Endothelial cell of umbilical vein (primary cell): ENCODE measurements at regions not wholly inside any gene's neighbourhood (a gene's known extent, or its start where the extent isn't known, plus 50 kb on each side); places are given as distances from the start of the nearest gene placed in this dataset.

ENCODE experiments used
- BruUV-seq: library from RNA; stranded (reverse); fragments of 400-500 nt; replicated peaks from 2 replicates; lab custom pipeline; 2021; lab: Mats Ljungman, UMichigan
- CTCF ChIA-PET: fragments of 300-600, 350-600 bp; sonication (Branson Sonifier 250); formaldehyde crosslinking; loops from one replicate; lab custom pipeline; 2021; ENCODE audit warnings: antibody characterized with exemption, inconsistent platforms; lab: Charles Lee
- POLR2A ChIA-PET: fragments of 300-600, 350-600 bp; sonication (Branson Sonifier 250); formaldehyde crosslinking; loops from one replicate; lab custom pipeline; 2021; ENCODE audit warnings: antibody characterized with exemption, inconsistent platforms; lab: Charles Lee
- DNase-seq: peaks from one replicate; pipeline ENCODE4 v3.0.0-alpha.2; 2011; ENCODE audit warnings: low read depth, low spot score
- FAIRE-seq: peaks from 2 replicates; lab custom pipeline; 2011; peaks lifted over from hg19 to GRCh38; lab: Jason Lieb, UNC
- H2AFZ ChIP-seq: 2 replicates; pipeline ENCODE4 v1.6.0; 2012; ENCODE audit warnings: low read depth, low read length, control low read depth, inconsistent platforms
- H3K27ac ChIP-seq: 2 replicates; pipeline ENCODE4 v1.5.1; 2011; ENCODE audit warnings: low read depth, mild to moderate bottlenecking, control low read depth, low read length, moderate library complexity; ENCODE audit not compliant: insufficient read depth
- H3K27me3 ChIP-seq, 2 experiments: 2 replicates each; pipeline versions ENCODE4 v1.6.0 to v1.6.1; 2011; ENCODE audit warnings: low read length in 2 of 2, mixed read lengths in 1 of 2; ENCODE audit not compliant: control insufficient read depth in 2 of 2, insufficient read depth in 2 of 2
- H3K36me3 ChIP-seq, 2 experiments: 2 replicates in 1 of 2; 3 replicates in 1 of 2; pipeline ENCODE4 v1.5.1; 2011; ENCODE audit warnings: low read length in 2 of 2, mild to moderate bottlenecking in 1 of 2, moderate library complexity in 1 of 2; ENCODE audit not compliant: control insufficient read depth in 2 of 2, insufficient read depth in 2 of 2; ENCODE audit errors: extremely low read depth in 1 of 2
- H3K4me1 ChIP-seq: 3 replicates; pipeline ENCODE4 v1.5.1; 2011; ENCODE audit warnings: mild to moderate bottlenecking, low read length; ENCODE audit not compliant: control insufficient read depth, insufficient read depth; ENCODE audit errors: extremely low read depth
- H3K4me2 ChIP-seq: 2 replicates; pipeline ENCODE4 v1.6.1; 2011; ENCODE audit warnings: low read length, control low read depth, mixed read lengths; ENCODE audit not compliant: insufficient read depth
- H3K4me3 ChIP-seq, 3 experiments: fragments of 200-600 bp in 1 of 3; sonication (generic), shearing (Covaris generic) in 1 of 3; replicated peaks in 1 of 3; 2 replicates each; pipeline ENCODE4 v1.5.1; 2011 to 2016; ENCODE audit warnings: control low read depth in 3 of 3, low read length in 3 of 3, mild to moderate bottlenecking in 2 of 3, inconsistent platforms in 1 of 3, low read depth in 1 of 3, moderate library complexity in 1 of 3; ENCODE audit not compliant: insufficient read depth in 1 of 3
- H3K79me2 ChIP-seq: 2 replicates; pipeline ENCODE4 v1.6.0; 2012; ENCODE audit warnings: low read length, inconsistent platforms; ENCODE audit not compliant: control insufficient read depth, insufficient read depth
- H3K9ac ChIP-seq: replicated peaks from 2 replicates; pipeline ENCODE3; 2011; ENCODE audit warnings: low read length, control low read depth; ENCODE audit not compliant: insufficient read depth; ENCODE audit errors: extremely low read depth
- H3K9me1 ChIP-seq: replicated peaks from 3 replicates; pipeline ENCODE4 v1.6.0; 2011; ENCODE audit warnings: mild to moderate bottlenecking, low read length; ENCODE audit not compliant: control insufficient read depth, insufficient read depth; ENCODE audit errors: extremely low read depth
- H3K9me3 ChIP-seq: replicated peaks from 2 replicates; pipeline ENCODE4 v1.5.1; 2012; ENCODE audit warnings: low read length, inconsistent platforms; ENCODE audit not compliant: control insufficient read depth, insufficient read depth
- H4K20me1 ChIP-seq: replicated peaks from 2 replicates; pipeline ENCODE3; 2011; ENCODE audit warnings: mild to moderate bottlenecking, low read length; ENCODE audit not compliant: control insufficient read depth, insufficient read depth; ENCODE audit errors: extremely low read depth
- CTCF ChIP-seq, 2 donors: IDR thresholded peaks; 1 replicate in 1 of 2; 2 replicates in 1 of 2; pipeline ENCODE4 v1.5.1; 2011; ENCODE audit warnings: low read length in 2 of 2, mild to moderate bottlenecking in 2 of 2, moderate library complexity in 2 of 2, control low read depth in 1 of 2, inconsistent platforms in 1 of 2, low read depth in 1 of 2; ENCODE audit not compliant: insufficient read depth in 1 of 2; ENCODE audit errors: extremely low read depth in 1 of 2
- EZH2 ChIP-seq: IDR thresholded peaks from 2 replicates; pipeline ENCODE4 v1.6.1; 2012; ENCODE audit warnings: borderline replicate concordance, low read depth, mild to moderate bottlenecking, moderate library complexity, low read length, inconsistent platforms; ENCODE audit not compliant: severe bottlenecking
- FOS ChIP-seq: IDR thresholded peaks from 2 replicates; pipeline ENCODE4 v1.6.1; 2011; ENCODE audit warnings: mild to moderate bottlenecking, low read length, moderate library complexity, borderline replicate concordance; ENCODE audit not compliant: insufficient read depth
- GATA2 ChIP-seq: IDR thresholded peaks from 2 replicates; pipeline ENCODE4 v1.7.0; 2011; ENCODE audit warnings: low read depth, mild to moderate bottlenecking, moderate library complexity, mixed read lengths, low read length; ENCODE audit not compliant: insufficient read length, insufficient read depth
- JUN ChIP-seq: IDR thresholded peaks from 2 replicates; pipeline ENCODE4 v1.6.1; 2011; ENCODE audit warnings: borderline replicate concordance, low read depth; ENCODE audit not compliant: insufficient read length, insufficient read depth
- MYC ChIP-seq: IDR thresholded peaks from one replicate; pipeline ENCODE4 v1.6.1; 2011; ENCODE audit warnings: mild to moderate bottlenecking, low read depth, low read length
- POLR2A ChIP-seq: IDR thresholded peaks from 2 replicates; pipeline ENCODE4 v1.6.1; 2012; ENCODE audit warnings: low read depth, mild to moderate bottlenecking, control low read depth, low read length
- POLR2AphosphoS5 ChIP-seq: IDR thresholded peaks from 2 replicates; pipeline ENCODE4 v1.6.1; 2012; ENCODE audit warnings: low read depth, mild to moderate bottlenecking, control low read depth, low read length, moderate library complexity; ENCODE audit not compliant: insufficient read depth
- dilution Hi-C: fragments of 300-500 bp; cut with MboI; formaldehyde crosslinking; loops from one replicate; pipeline ENCODE4 v1.15.0; 2019; ENCODE audit warnings: low sequenced_read_pairs; ENCODE audit not compliant: extremely low pct_ligation_motif_present
- intact Hi-C: fragments of 100-400 bp; cut with micrococcal nuclease; formaldehyde crosslinking; loops from one replicate; pipeline ENCODE4 v1.10.0; 2022
- TF ChIP-seq, protein P1 (sequence below): IDR thresholded peaks from 2 replicates; pipeline ENCODE4 v1.6.1; 2011; ENCODE audit not compliant: insufficient read depth, insufficient read length

DNA sequence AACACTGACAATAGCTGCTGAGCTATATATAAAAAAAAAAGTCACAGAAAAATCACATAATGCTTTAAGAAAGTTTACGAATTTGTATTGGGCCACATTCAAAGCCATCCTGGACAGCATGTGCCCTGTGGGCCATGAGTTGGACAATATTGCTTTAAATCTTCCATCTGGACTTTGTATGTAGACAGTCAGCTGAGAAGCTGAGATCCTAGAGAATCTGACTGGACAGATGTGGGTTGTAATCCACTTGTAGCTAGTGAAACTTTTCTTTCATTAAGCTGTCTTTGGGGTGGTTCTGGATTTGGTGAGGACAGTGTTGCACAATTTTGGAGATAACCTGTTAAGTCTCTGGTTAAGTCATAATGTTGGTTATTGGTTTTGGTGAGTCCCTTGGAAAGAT, 824.5 kb downstream of the CCSER2 start:
- Histone ChIP-seq H3K4me1 (no peaks in the 10 kb centered on the region), H3K4me3 (no peak overlapping the region), H3K9me3 (no peaks in the 10 kb centered on the region), H3K9me1 (no peaks in the 10 kb centered on the region), H3K4me2 (no peak overlapping the region), H3K9ac (no peak overlapping the region), H3K27me3 (no peaks in the 10 kb centered on the region), H3K79me2 (no peaks in the 10 kb centered on the region), H3K36me3 (no peaks in the 10 kb centered on the region), H2AFZ (no peak overlapping the region), H4K20me1 (no peaks in the 10 kb centered on the region), H3K27ac (no peak overlapping the region)
- CTCF ChIA-PET = no interaction called here
- intact Hi-C loops = no loop called here
- TF ChIP-seq CTCF (IDR thresholded peaks at IDR 0.05; ENCODE audit: extremely low read depth in 1 of 2, insufficient read depth in 1 of 2, low read depth in 1 of 2, low read length in 2 of 2) = no peak
- TF ChIP-seq EZH2 = no peak
- no peak for TF ChIP-seq POLR2AphosphoS5
- TF ChIP-seq GATA2 = no peak
- TF ChIP-seq FOS = no peak
- no peak for FAIRE-seq
- no TSS peak for BruUV-seq
- POLR2A ChIA-PET = no interaction called here
- DNase-seq = no peak
- dilution Hi-C loops = no loop called here

GRCh38 chr10:85157206-85157605, 828.8 kb downstream of the CCSER2 start:
- dilution Hi-C loops (no loop called here), intact Hi-C loops (no loop called here)
- Histone ChIP-seq H3K36me3 (no peaks in the 10 kb centered on the region), H3K27me3 (no peaks in the 10 kb centered on the region), H3K4me3 (no peak overlapping the region), H3K4me2 (no peak overlapping the region), H3K9me1 (no peaks in the 10 kb centered on the region), H3K9ac (no peak overlapping the region), H3K9me3 (no peaks in the 10 kb centered on the region), H4K20me1 (no peaks in the 10 kb centered on the region), H3K4me1 (no peaks in the 10 kb centered on the region), H3K27ac (no peak overlapping the region), H3K79me2 (no peaks in the 10 kb centered on the region), H2AFZ (no peak overlapping the region)
- CTCF ChIA-PET = no interaction called here
- TF ChIP-seq MYC (no peak), POLR2AphosphoS5 (no peak), FOS (no peak), CTCF (IDR thresholded peaks at IDR 0.05; ENCODE audit: extremely low read depth in 1 of 2, insufficient read depth in 1 of 2, low read depth in 1 of 2, low read length in 2 of 2) (no peak), JUN (no peak), POLR2A (no peak), EZH2 (no peak), GATA2 (no peak)
- TF ChIP-seq, protein P1, sequence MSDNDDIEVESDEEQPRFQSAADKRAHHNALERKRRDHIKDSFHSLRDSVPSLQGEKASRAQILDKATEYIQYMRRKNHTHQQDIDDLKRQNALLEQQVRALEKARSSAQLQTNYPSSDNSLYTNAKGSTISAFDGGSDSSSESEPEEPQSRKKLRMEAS = no peak
- DNase-seq (no peak), FAIRE-seq (no peak)
- no TSS peak for BruUV-seq
- POLR2A ChIA-PET = no interaction called here
